Adrenal gland (tissue), 9 donors: ENCODE measurements at regions not wholly inside any gene's neighbourhood (a gene's known extent, or its start where the extent isn't known, plus 50 kb on each side); places are given as distances from the start of the nearest gene placed in this dataset.

Experiments used
- DNase-seq, 7 donors: peaks; one replicate each; pipeline ENCODE4 v3.0.0-alpha.2; 2019 to 2020
- H3K27ac ChIP-seq, 5 donors: fragments of 200-600 bp; sonication (generic) in 4 of 5; 1 replicate in 3 of 5; 2 replicates in 2 of 5; pipeline versions ENCODE4 v1.5.1 to v1.8.0; 2016 to 2020; ENCODE audit warnings: mild to moderate bottlenecking in 1 of 5
- H3K27me3 ChIP-seq: fragments of 200-600 bp; 2 replicates; pipeline ENCODE4 v1.8.0; 2021
- H3K36me3 ChIP-seq, 2 donors: fragments of 200-600 bp; replicated peaks in 1 of 2; 1 replicate in 1 of 2; 2 replicates in 1 of 2; pipeline versions ENCODE4 v1.5.1 to v1.8.0; 2018 to 2022
- H3K4me1 ChIP-seq, 2 donors: fragments of 200-600 bp; replicated peaks in 1 of 2; 1 replicate in 1 of 2; 2 replicates in 1 of 2; pipeline versions ENCODE4 v1.5.1 to v1.8.0; 2018 to 2021
- H3K4me3 ChIP-seq, 4 donors: fragments of 200-600 bp; sonication (generic) in 3 of 4; one replicate each; pipeline ENCODE4 v1.5.1; 2016 to 2018
- H3K9me3 ChIP-seq, 3 donors: fragments of 200-600 bp; sonication (generic) in 1 of 3; replicated peaks in 1 of 3; 1 replicate in 2 of 3; 2 replicates in 1 of 3; pipeline versions ENCODE4 v1.5.1 to v1.8.0; 2016 to 2021
- CTCF ChIP-seq, 6 experiments: fragments of 450-650 bp in 4 of 6; fragments of 200-600 bp in 2 of 6; sonication (generic) in 1 of 6; IDR thresholded peaks; 1 replicate in 5 of 6; 2 replicates in 1 of 6; pipeline versions ENCODE4 v1.5.1 to v1.8.0; 2016 to 2021; ENCODE audit warnings: antibody characterized with exemption in 6 of 6, mild to moderate bottlenecking in 2 of 6, moderate library complexity in 1 of 6
- POLR2A ChIP-seq, 2 donors: fragments of 450-650 bp; IDR thresholded peaks; one replicate each; pipeline ENCODE4 v1.6.1; 2017; ENCODE audit warnings: antibody characterized with exemption in 2 of 2, mild to moderate bottlenecking in 2 of 2, moderate library complexity in 1 of 2
- WGBS, 4 donors: extraction: QIAGEN DNeasy Blood & Tissue Kit in 2 of 4; methylation state at CpG; one replicate each; pipeline versions ENCODE4 v1.1.5 to v1.1.7; 2013 to 2017; 5-methylcytosine and 5-hydroxymethylcytosine counted together
- intact Hi-C, 2 donors: fragments of 100-400 bp; cut with DNase I; formaldehyde crosslinking; loops; one replicate each; pipeline versions ENCODE4 v1.14.1 to v1.15.0; 2022 to 2023
- donor health status: healthy with polysubstance abuse.
- donor health status: Bipolar disorder and iron deficiency.
- donor health status: DM: yes; HTN: yes; CAD: no.
- donor health status: DM: no; HTN: no; CAD: no.
- donor health status: DM: no; HTN: no; CAD: no.

GRCh38 chr6:14333556-14334305 lies 216.2 kb downstream of the CD83 start:
- no peak overlapping the region for H3K4me3 ChIP-seq
- no peaks in the 10 kb centered on the region for H3K4me1 ChIP-seq
- 55 to 66% (median 61%) methylated on average over 5 of the region's 5 CpGs for WGBS, 4 donors
- no peaks in the 10 kb centered on the region for H3K9me3 ChIP-seq
- H3K27me3 ChIP-seq: no peaks in the 10 kb centered on the region
- H3K36me3 ChIP-seq: no peaks in the 10 kb centered on the region
- no peak overlapping the region for H3K27ac ChIP-seq
- intact Hi-C loops: no loop called here
- no peak for DNase-seq
- TF ChIP-seq POLR2A (IDR thresholded peaks at IDR 0.05) (no peak), CTCF (IDR thresholded peaks at IDR 0.05) (no peak)

GRCh38 chr6:14335071-14335470 lies 217.5 kb downstream of the CD83 start:
- no peaks in the 10 kb centered on the region for H3K36me3 ChIP-seq
- H3K27me3 ChIP-seq: no peaks in the 10 kb centered on the region
- no peak overlapping the region for H3K27ac ChIP-seq
- no peak for DNase-seq
- intact Hi-C loops: no loop called here
- no peaks in the 10 kb centered on the region for H3K9me3 ChIP-seq
- 74 to 87% (median 82%) methylated on average over 2 of the region's 2 CpGs for WGBS, 4 donors
- H3K4me3 ChIP-seq: no peak overlapping the region
- no peak for TF ChIP-seq POLR2A (IDR thresholded peaks at IDR 0.05)
- TF ChIP-seq CTCF (IDR thresholded peaks at IDR 0.05): no peak
- no peaks in the 10 kb centered on the region for H3K4me1 ChIP-seq

- no peak for TF ChIP-seq CTCF (IDR thresholded peaks at IDR 0.05)
- TF ChIP-seq POLR2A (IDR thresholded peaks at IDR 0.05): no peak
- Histone ChIP-seq H3K4me3 (no peak overlapping the region), H3K9me3 (no peaks in the 10 kb centered on the region), H3K27me3 (no peaks in the 10 kb centered on the region), H3K27ac (no peak overlapping the region), H3K36me3 (no peaks in the 10 kb centered on the region), H3K4me1 (no peaks in the 10 kb centered on the region)
- intact Hi-C loops: no loop called here
- WGBS, 4 donors: 81 to 93% (median 86%) methylated on average over 3 of the region's 3 CpGs
- no peak for DNase-seq
Observed at GRCh38 chr6:14337152-14337551, 219.6 kb downstream of the CD83 start.

- no peaks in the 10 kb centered on the region for H3K27me3 ChIP-seq
- H3K4me1 ChIP-seq: no peaks in the 10 kb centered on the region
- TF ChIP-seq POLR2A (IDR thresholded peaks at IDR 0.05): no peak
- no peak for TF ChIP-seq CTCF (IDR thresholded peaks at IDR 0.05)
- no peak for DNase-seq
- WGBS, 4 donors: 90 to 100% (median 95%) methylated on average over 1 of the region's 1 CpG
- intact Hi-C loops: no loop called here
- H3K9me3 ChIP-seq: no peaks in the 10 kb centered on the region
- no peak overlapping the region for H3K4me3 ChIP-seq
- no peaks in the 10 kb centered on the region for H3K36me3 ChIP-seq
- no peak overlapping the region for H3K27ac ChIP-seq
Observed at GRCh38 chr6:14339172-14339571, 221.6 kb downstream of the CD83 start.
